GM10248 (cell line): ENCODE measurements at regions not wholly inside any gene's neighbourhood (a gene's known extent, or its start where the extent isn't known, plus 50 kb on each side); places are given as distances from the start of the nearest gene placed in this dataset.

Experiments used
- CTCF ChIA-PET: fragments of 300-600 bp; sonication (Branson Sonifier 250); formaldehyde crosslinking; extraction: SDS; loops from one replicate; lab custom pipeline; 2021; ENCODE audit warnings: antibody characterized with exemption; lab: Yijun Ruan, JAX
- POLR2A ChIA-PET: fragments of 350-650 bp; sonication (Branson Sonifier 250); formaldehyde crosslinking; extraction: SDS; loops from one replicate; lab custom pipeline; 2020; ENCODE audit warnings: antibody characterized with exemption; lab: Yijun Ruan, JAX
- DNase-seq: peaks from one replicate; pipeline ENCODE4 v3.0.0; 2012; ENCODE audit errors: extremely low spot score
- CTCF ChIP-seq: IDR thresholded peaks from 2 replicates; pipeline ENCODE4 v1.5.1; 2012; ENCODE audit warnings: mild to moderate bottlenecking, low read depth; ENCODE audit errors: extremely low read depth, missing control alignments, control extremely low read depth

GRCh38 chr19:29378126-29378525 is 147.7 kb upstream of the VSTM2B start:
- POLR2A ChIA-PET: no interaction called here
- no peak for TF ChIP-seq CTCF
- no peak for DNase-seq
- CTCF ChIA-PET: interaction anchor here (1.1 kb wide), 1 partner anchor 15 kb away, joined by 3 read pairs; no protein-coding TSS in a partner anchor

GRCh38 chr19:29378543-29379080 is 147.2 kb upstream of the VSTM2B start:
- POLR2A ChIA-PET: no interaction called here
- no peak for DNase-seq
- CTCF ChIA-PET: interaction anchor here (1.1 kb wide), 1 partner anchor 14 kb away, joined by 3 read pairs; no protein-coding TSS in a partner anchor
- no peak for TF ChIP-seq CTCF

GRCh38 chr19:29379257-29380021 is 146.4 kb upstream of the VSTM2B start:
- ChIA-PET CTCF (no interaction called here), POLR2A (no interaction called here)
- no peak for TF ChIP-seq CTCF
- no peak for DNase-seq

- no peak for TF ChIP-seq CTCF
- ChIA-PET POLR2A (no interaction called here), CTCF (no interaction called here)
- DNase-seq: no peak
Observed at GRCh38 chr19:29380581-29380980, 145.2 kb upstream of the VSTM2B start.

GRCh38 chr19:29381353-29382203 is 144.2 kb upstream of the VSTM2B start:
- ChIA-PET CTCF (no interaction called here), POLR2A (no interaction called here)
- DNase-seq: no peak
- no peak for TF ChIP-seq CTCF

GRCh38 chr19:29383696-29384095 is 142.1 kb upstream of the VSTM2B start:
- no peak for TF ChIP-seq CTCF
- ChIA-PET POLR2A (no interaction called here), CTCF (no interaction called here)
- DNase-seq: no peak
